Thyroid gland (tissue), 4 donors: ENCODE measurements at regions not wholly inside any gene's neighbourhood (a gene's known extent, or its start where the extent isn't known, plus 50 kb on each side); places are given as distances from the start of the nearest gene placed in this dataset.

Experiments used
- DNase-seq, 2 donors: peaks; one replicate each; pipeline ENCODE4 v3.0.0-alpha.2; 2019
- H3K27ac ChIP-seq, 3 donors: fragments of 200-600 bp; sonication (generic); 1 replicate in 2 of 3; 2 replicates in 1 of 3; pipeline ENCODE4 v1.5.1; 2016 to 2019; ENCODE audit warnings: mild to moderate bottlenecking in 1 of 3, moderate library complexity in 1 of 3
- H3K27me3 ChIP-seq: fragments of 200-600 bp; sonication (generic); one replicate; pipeline ENCODE4 v1.5.1; 2019
- H3K36me3 ChIP-seq, 2 donors: fragments of 200-600 bp; sonication (generic); one replicate each; pipeline ENCODE4 v1.5.1; 2016 to 2019
- H3K4me1 ChIP-seq, 2 donors: fragments of 200-600 bp; sonication (generic); one replicate each; pipeline ENCODE4 v1.5.1; 2017 to 2019
- H3K4me3 ChIP-seq, 3 donors: fragments of 200-600 bp; sonication (generic); replicated peaks in 1 of 3; 1 replicate in 2 of 3; 2 replicates in 1 of 3; pipeline ENCODE4 v1.5.1; 2016; ENCODE audit warnings: mild to moderate bottlenecking in 1 of 3
- H3K9me3 ChIP-seq: fragments of 200-600 bp; sonication (generic); one replicate; pipeline ENCODE4 v1.5.1; 2017
- CTCF ChIP-seq, 6 experiments: fragments of 200-600 bp in 3 of 6; fragments of 450-650 bp in 3 of 6; sonication (generic) in 3 of 6; IDR thresholded peaks; one replicate each; pipeline ENCODE4 v1.5.1; 2016 to 2019; ENCODE audit warnings: antibody characterized with exemption in 6 of 6, mild to moderate bottlenecking in 2 of 6, inconsistent platforms in 1 of 6, moderate library complexity in 1 of 6
- POLR2A ChIP-seq, 2 donors: fragments of 450-650 bp; IDR thresholded peaks; one replicate each; pipeline ENCODE4 v1.6.1; 2017; ENCODE audit warnings: antibody characterized with exemption in 2 of 2, mild to moderate bottlenecking in 2 of 2, moderate library complexity in 1 of 2
- WGBS, 2 donors: methylation state at CpG; one replicate each; pipeline ENCODE4 v1.1.5; 2017; 5-methylcytosine and 5-hydroxymethylcytosine counted together
- intact Hi-C: fragments of 100-400 bp; cut with DNase I; formaldehyde crosslinking; loops from one replicate; pipeline ENCODE4 v1.15.1; 2023

DNA sequence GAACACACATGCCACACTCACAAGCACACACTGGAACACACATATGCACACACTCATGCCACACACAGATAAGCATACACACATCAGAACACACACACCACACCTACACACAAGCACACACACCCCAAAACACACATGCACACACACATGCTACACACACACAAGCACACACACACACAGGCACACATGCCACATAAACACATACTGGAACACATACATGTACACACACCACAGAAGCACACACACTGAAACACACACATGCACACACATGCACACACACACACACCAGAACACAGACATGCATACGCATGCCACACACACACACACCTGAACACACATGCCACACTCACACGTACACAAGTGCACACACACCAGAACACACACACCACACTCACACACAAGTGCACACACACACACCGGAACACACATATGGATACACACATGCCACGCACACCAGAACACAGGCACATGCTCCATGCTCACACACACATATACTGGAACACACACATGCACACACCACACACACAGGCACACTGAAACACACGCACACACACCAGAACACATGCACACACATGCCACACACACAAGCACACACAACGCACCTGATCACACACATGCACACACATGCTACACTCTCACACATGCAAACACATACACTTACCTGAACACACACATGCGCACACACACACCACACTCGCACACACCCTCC is 78.0 kb upstream of the IRX4 start:
- H3K27me3 ChIP-seq: no peaks in the 10 kb centered on the region
- intact Hi-C loops: no loop called here

DNA sequence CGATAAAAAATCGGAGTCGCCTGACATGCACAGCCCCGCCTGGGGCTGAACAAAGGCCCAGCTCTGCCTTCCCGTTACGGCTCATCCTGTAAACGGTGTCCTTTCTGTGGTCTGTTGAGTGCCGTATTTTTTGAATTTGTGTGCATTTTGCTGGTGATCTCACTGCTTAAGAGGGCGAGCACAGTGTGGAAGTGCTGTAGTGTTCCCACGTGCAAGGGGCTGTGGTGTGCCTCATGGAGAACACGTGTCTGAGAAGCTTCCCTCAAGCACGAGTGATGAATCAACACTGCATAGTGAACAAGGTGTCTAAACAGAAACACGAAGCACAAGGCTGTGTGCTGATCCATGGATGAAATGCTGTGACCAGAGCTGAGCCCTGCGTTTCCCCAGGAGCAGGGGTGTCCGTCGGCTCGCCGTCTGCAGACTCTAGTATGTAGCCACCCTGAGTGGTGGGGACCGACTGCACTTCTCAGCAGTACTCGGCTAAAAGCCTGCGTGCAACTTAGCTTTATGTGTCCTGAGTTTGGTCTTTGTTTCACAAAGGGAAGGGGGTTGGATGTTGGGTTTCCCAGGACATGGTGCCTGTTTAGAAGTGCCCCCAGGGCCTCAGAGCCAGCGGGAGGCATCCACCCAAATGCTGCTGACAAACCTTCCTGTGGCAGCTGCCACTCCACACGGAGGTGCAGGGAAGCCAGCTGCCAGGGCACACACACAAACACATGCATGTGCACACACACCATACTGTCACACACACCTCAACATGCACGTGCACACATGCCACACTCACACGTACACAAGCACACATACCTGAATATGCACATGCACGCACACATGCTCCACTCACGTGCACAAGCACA is 77.2 kb upstream of the IRX4 start:
- TF ChIP-seq POLR2A (IDR thresholded peaks at IDR 0.05) (no peak), CTCF (IDR thresholded peaks at IDR 0.05) (no peak)
- Histone ChIP-seq H3K27ac (no peak overlapping the region), H3K4me1 (no peaks in the 10 kb centered on the region), H3K36me3 (no peaks in the 10 kb centered on the region), H3K4me3 (no peak overlapping the region), H3K27me3 (no peaks in the 10 kb centered on the region), H3K9me3 (no peaks in the 10 kb centered on the region)
- no peak for DNase-seq
- intact Hi-C loops: no loop called here
- WGBS, 2 donors: 79 to 86% methylated on average over 26 to 27 of the region's 27 CpGs

More for the DNA sequence above, 78.0 kb upstream of the IRX4 start:
- no peak for DNase-seq
- TF ChIP-seq CTCF (IDR thresholded peaks at IDR 0.05) (no peak), POLR2A (IDR thresholded peaks at IDR 0.05) (no peak)
- Histone ChIP-seq H3K4me1 (no peaks in the 10 kb centered on the region), H3K9me3 (no peaks in the 10 kb centered on the region), H3K27ac (no peak overlapping the region), H3K4me3 (no peak overlapping the region), H3K36me3 (no peaks in the 10 kb centered on the region)
- 97 to 98% methylated on average over 8 of the region's 8 CpGs for WGBS, 2 donors

GRCh38 chr5:1959231-1959630 is 76.5 kb upstream of the IRX4 start:
- Histone ChIP-seq H3K27me3 (no peaks in the 10 kb centered on the region), H3K9me3 (no peaks in the 10 kb centered on the region), H3K27ac (no peak overlapping the region), H3K4me1 (no peaks in the 10 kb centered on the region), H3K36me3 (no peaks in the 10 kb centered on the region), H3K4me3 (no peak overlapping the region)
- DNase-seq: no peak
- WGBS, 2 donors: 86 to 87% methylated on average over 7 of the region's 7 CpGs
- TF ChIP-seq POLR2A (IDR thresholded peaks at IDR 0.05) (no peak), CTCF (IDR thresholded peaks at IDR 0.05) (no peak)
- intact Hi-C loops: no loop called here

GRCh38 chr5:1958211-1959010 is 75.7 kb upstream of the IRX4 start:
- H3K27me3 ChIP-seq: no peaks in the 10 kb centered on the region
- H3K27ac ChIP-seq: no peak overlapping the region
- no peaks in the 10 kb centered on the region for H3K36me3 ChIP-seq
- H3K4me1 ChIP-seq: no peaks in the 10 kb centered on the region
- intact Hi-C loops: no loop called here
- no peak for DNase-seq
- WGBS, 2 donors: 88 to 92% methylated on average over 16 to 17 of the region's 17 CpGs
- no peak for TF ChIP-seq CTCF (IDR thresholded peaks at IDR 0.05)
- no peak overlapping the region for H3K4me3 ChIP-seq
- no peaks in the 10 kb centered on the region for H3K9me3 ChIP-seq
